Right kidney (tissue), 1 donor: ENCODE measurements at regions not wholly inside any gene's neighbourhood (a gene's known extent, or its start where the extent isn't known, plus 50 kb on each side); places are given as distances from the start of the nearest gene placed in this dataset.
"Not testable (repeated sequence)": the region's sequence is repeated elsewhere in the genome, so short reads cannot be mapped to it uniquely, and the experiment has no call there.

ENCODE experiments used
- DNase-seq: peaks from one replicate; pipeline ENCODE4 v3.0.0-alpha.2; 2016

DNA sequence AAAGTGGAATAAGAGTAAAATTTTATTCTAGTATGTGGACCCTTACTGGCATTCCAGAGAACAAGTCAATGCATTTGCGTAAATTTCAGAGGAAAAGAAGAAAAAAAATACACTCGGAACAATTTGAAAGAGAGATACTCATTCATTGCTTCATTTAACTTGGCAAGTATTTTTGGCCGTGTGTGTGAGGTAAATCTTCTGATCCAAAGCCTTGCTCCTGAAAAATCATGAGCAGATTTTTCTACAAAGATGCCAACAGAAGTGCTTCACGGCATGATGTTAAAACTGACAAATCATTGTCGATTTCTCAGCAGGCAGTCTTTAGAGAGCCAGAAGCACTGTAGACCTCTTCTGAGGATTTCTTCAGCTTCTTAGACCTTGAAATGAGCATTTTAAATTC is 194.0 kb downstream of the COX18 start:
- no peak for DNase-seq

DNA sequence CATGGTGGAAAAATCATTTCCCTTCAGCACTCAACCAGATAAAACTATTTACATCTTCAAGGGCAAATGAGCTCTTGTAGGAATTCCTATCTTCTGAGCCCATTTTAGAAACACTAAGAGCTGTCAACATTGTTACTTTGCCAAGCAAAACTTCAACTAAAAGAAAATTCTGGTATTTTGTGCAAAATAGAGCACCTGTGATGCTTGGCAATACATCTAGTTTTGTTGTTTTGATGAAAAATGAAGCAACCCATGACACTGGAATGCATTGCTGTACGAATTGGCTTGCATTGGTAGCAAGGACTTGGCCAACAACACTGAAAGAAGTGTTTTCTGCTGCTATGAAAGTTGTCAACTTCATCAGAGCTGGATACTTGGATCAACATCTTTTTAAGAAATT is 194.4 kb downstream of the COX18 start:
- no peak for DNase-seq

DNA sequence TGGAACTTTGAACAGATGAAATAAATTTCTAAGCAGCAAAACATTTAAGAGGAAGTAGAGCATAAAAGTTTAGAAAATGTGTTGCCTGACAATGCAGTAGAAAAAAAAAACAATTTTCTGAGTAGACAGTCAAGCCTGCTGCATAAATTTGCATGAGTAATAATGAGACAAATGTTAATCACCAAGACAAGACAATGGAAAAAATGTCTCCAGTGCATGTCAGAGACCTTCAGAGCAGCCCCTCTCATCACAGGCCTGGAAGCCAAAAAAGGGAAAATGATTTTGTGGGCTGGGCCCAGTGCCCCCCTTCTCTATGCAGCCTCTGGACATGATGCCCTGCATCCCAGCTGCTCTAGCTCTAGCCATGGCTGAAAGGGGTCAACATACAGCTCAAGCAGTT is 204.6 kb downstream of the COX18 start:
- no peak for DNase-seq

- DNase-seq: not testable (repeated sequence)
Observed at GRCh38 chr4:72864277-72864676, 205.2 kb downstream of the COX18 start.

- no peak for DNase-seq
Observed at GRCh38 chr4:72860766-72861165, 208.8 kb downstream of the COX18 start.

GRCh38 chr4:72858328-72858727 is 211.2 kb downstream of the COX18 start:
- DNase-seq: no peak

DNA sequence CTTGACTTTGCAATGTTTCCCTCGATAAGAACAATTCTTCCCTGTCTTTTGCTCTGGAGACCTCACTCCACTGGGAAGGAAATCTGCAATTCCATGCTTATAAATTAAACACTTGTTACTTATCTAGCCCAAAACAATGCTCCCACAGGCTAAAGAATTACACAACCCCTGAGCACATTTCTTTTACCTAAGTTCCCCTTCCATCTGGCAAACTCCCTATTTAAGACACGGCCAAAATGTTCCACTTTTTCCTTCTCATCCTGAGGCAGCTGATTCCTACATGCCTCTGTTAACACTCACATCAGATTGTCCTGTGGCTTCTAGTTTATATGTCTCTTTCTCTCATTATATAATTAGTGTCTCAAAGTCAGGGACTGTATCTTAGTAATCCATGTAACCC is 211.7 kb downstream of the COX18 start:
- no peak for DNase-seq

- DNase-seq: no peak
Observed at GRCh38 chr4:72857216-72857615, 212.3 kb downstream of the COX18 start.

GRCh38 chr4:72846280-72847111 is 223.0 kb downstream of the COX18 start:
- no peak for DNase-seq

GRCh38 chr4:72843466-72843865 is 226.1 kb downstream of the COX18 start:
- no peak for DNase-seq

DNA sequence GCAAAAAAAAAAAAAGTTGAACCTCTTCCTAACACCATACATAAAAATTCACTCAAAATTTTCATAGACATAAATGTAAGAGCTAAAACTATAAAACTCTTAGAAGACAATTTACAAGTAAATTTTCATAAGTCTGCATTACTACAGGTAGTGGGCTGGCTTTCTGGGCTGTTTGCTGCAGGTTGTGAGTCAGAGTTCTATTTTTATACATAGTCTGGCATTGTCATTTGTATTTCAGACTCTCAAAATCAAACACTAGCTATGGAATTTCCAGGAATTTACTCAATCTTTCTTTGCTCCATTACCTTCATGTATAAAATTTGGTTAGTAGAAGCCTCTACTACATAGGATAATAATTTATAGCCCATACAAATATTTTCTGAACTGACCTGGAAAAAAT is 227.2 kb downstream of the COX18 start:
- no peak for DNase-seq

GRCh38 chr4:72840166-72840565 is 229.3 kb downstream of the COX18 start:
- DNase-seq: not testable (repeated sequence)

DNA sequence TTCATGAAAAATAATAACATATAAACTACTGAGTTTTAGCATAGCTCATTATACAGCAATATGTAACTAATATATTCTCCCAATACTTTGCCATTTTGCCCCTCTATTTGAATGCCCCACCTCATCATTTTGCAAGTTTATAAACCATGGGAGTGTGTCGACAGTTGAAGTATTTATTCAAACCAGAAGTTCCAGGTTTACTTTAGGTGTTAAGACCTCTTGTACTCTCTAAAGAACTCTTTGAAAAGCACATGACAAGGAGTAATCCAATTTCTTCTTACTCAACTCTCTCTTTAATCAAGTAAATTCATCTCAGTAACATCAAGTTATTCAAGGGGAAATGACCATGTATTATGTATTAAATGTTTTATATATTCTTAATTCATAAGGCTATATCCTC is 240.7 kb downstream of the COX18 start:
- DNase-seq: no peak

DNA sequence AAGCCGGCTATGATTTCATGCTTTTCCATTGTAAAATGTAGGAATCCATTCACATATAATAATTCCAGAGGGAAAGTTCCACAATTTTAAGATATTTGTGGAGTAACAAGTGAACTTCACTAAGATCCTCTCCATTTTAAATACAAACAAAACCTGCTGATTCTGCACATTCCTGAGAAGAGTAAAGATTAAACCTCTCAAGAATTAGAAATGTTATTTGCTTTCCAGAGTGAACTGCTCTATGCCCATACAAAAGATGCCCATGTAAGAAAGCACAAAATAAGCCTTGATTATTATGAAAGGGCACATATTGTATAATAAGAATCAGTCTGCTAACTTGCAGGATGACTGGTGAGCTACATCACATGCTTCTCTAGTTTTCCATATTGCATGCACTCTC is 241.5 kb downstream of the COX18 start:
- DNase-seq: no peak

GRCh38 chr4:72820107-72820506 is 249.4 kb downstream of the COX18 start:
- no peak for DNase-seq

DNA sequence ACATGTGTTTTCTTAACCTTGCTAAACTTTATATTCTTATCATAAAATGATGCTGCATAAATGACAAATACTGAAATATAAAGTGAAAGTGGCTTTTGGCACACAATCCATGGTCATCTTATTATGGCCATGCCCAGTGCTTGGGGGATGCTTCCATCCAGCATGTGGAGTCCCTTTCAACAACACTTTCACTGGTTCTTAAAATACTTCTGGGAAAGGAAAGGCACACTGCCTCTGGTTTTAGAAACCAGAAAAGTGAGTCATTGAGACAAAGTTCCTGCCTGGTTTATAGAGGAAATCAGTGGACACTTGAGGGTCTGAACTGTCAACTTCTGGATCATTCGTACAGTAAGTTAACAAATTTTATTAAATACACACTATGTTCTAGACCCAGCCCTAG is 248.0 kb upstream of the ADAMTS3 start:
- DNase-seq: no peak

GRCh38 chr4:72814241-72814640 is 245.2 kb upstream of the ADAMTS3 start:
- DNase-seq: no peak

- no peak for DNase-seq
Observed at GRCh38 chr4:72809208-72809607, 240.2 kb upstream of the ADAMTS3 start.

- DNase-seq: no peak
Observed at GRCh38 chr4:72805284-72805683, 236.3 kb upstream of the ADAMTS3 start.

- no peak for DNase-seq
Observed at GRCh38 chr4:72797486-72797885, 228.5 kb upstream of the ADAMTS3 start.

- DNase-seq: no peak
Observed at GRCh38 chr4:72791054-72791453, 222.0 kb upstream of the ADAMTS3 start.

GRCh38 chr4:72786401-72786990 is 217.5 kb upstream of the ADAMTS3 start:
- no peak for DNase-seq

GRCh38 chr4:72779241-72779640 is 210.2 kb upstream of the ADAMTS3 start:
- no peak for DNase-seq

- no peak for DNase-seq
Observed at GRCh38 chr4:72777436-72777835, 208.4 kb upstream of the ADAMTS3 start.
